ENCODE measurements at regions not wholly inside any gene's neighbourhood (a gene's known extent, or its start where the extent isn't known, plus 50 kb on each side); places are given as distances from the start of the nearest gene placed in this dataset.

GRCh38 chr18:51727780-51728179 lies 530.3 kb upstream of the MEX3C start:
- TF ChIP-seq CTCF (IDR thresholded peaks at IDR 0.05) (no peak), POLR2A (IDR thresholded peaks at IDR 0.05) (no peak)
